Adipocyte (in vitro differentiated cells): ENCODE measurements at regions not wholly inside any gene's neighbourhood (a gene's known extent, or its start where the extent isn't known, plus 50 kb on each side); places are given as distances from the start of the nearest gene placed in this dataset.
"Not testable (repeated sequence)": the region's sequence is repeated elsewhere in the genome, so short reads cannot be mapped to it uniquely, and the experiment has no call there.

Experiments used
- DNase-seq: peaks from one replicate; pipeline ENCODE4 v3.0.0-alpha.2; 2015; ENCODE audit warnings: low read depth
- H3K27me3 ChIP-seq: replicated peaks from 2 replicates; pipeline ENCODE4 v1.7.0; 2013; ENCODE audit warnings: mild to moderate bottlenecking, low read length, moderate library complexity; ENCODE audit not compliant: control insufficient read depth, insufficient read depth
- H3K36me3 ChIP-seq: 2 replicates; pipeline ENCODE4 v1.7.0; 2013; ENCODE audit warnings: low read length, mild to moderate bottlenecking, moderate library complexity; ENCODE audit not compliant: control insufficient read depth, insufficient read depth, severe bottlenecking
- H3K4me1 ChIP-seq: 2 replicates; pipeline ENCODE4 v1.7.0; 2013; ENCODE audit warnings: mild to moderate bottlenecking, low read length, moderate library complexity; ENCODE audit not compliant: control insufficient read depth, insufficient read depth
- H3K4me3 ChIP-seq: 2 replicates; pipeline ENCODE4 v1.7.0; 2013; ENCODE audit warnings: mild to moderate bottlenecking, low read length, moderate library complexity
- H3K9ac ChIP-seq: 2 replicates; pipeline ENCODE4 v1.7.0; 2013; ENCODE audit warnings: mild to moderate bottlenecking, low read length, moderate library complexity
- H3K9me3 ChIP-seq: 2 replicates; pipeline ENCODE4 v1.7.0; 2013; ENCODE audit warnings: mild to moderate bottlenecking, low read length, moderate library complexity; ENCODE audit not compliant: control insufficient read depth

GRCh38 chr15:56568466-56569167, 103.7 kb upstream of the MNS1 start:
- no peaks in the 10 kb centered on the region for H3K4me1 ChIP-seq

GRCh38 chr15:56557415-56557814, 92.5 kb upstream of the MNS1 start:
- Histone ChIP-seq H3K9me3 (peaks cover 13% of the 10 kb centered on the region), H3K36me3 (no peaks in the 10 kb centered on the region), H3K4me3 (no peak overlapping the region), H3K27me3 (no peaks in the 10 kb centered on the region), H3K9ac (no peak overlapping the region), H3K4me1 (no peaks in the 10 kb centered on the region)
- DNase-seq = no peak

More at GRCh38 chr15:56568466-56569167, 103.7 kb upstream of the MNS1 start:
- H3K9me3 ChIP-seq = no peaks in the 10 kb centered on the region
- DNase-seq = no peak
- no peak overlapping the region for H3K4me3 ChIP-seq
- no peaks in the 10 kb centered on the region for H3K36me3 ChIP-seq
- no peak overlapping the region for H3K9ac ChIP-seq
- no peaks in the 10 kb centered on the region for H3K27me3 ChIP-seq

- Histone ChIP-seq H3K4me1 (no peaks in the 10 kb centered on the region), H3K27me3 (no peaks in the 10 kb centered on the region), H3K9me3 (peaks cover 13% of the 10 kb centered on the region), H3K9ac (no peak overlapping the region), H3K36me3 (no peaks in the 10 kb centered on the region), H3K4me3 (no peak overlapping the region)
- no peak for DNase-seq
These were observed 88.5 kb upstream of the MNS1 start for GRCh38 chr15:56553486-56553885.

- no peak overlapping the region for H3K9ac ChIP-seq
- peaks cover 11% of the 10 kb centered on the region for H3K9me3 ChIP-seq
- no peaks in the 10 kb centered on the region for H3K36me3 ChIP-seq
- DNase-seq = peak; percentile 4
- no peaks in the 10 kb centered on the region for H3K27me3 ChIP-seq
- H3K4me1 ChIP-seq = no peaks in the 10 kb centered on the region
- H3K4me3 ChIP-seq = no peak overlapping the region
These were observed 87.7 kb upstream of the MNS1 start for GRCh38 chr15:56552659-56553058.

GRCh38 chr15:56540570-56540969, 75.6 kb upstream of the MNS1 start:
- DNase-seq, H3K9ac ChIP-seq, H3K4me3 ChIP-seq, H3K4me1 ChIP-seq, H3K36me3 ChIP-seq, H3K27me3 ChIP-seq: not testable (repeated sequence)
- H3K9me3 ChIP-seq = peaks cover 18% of the 10 kb centered on the region

GRCh38 chr15:56540157-56540556, 75.2 kb upstream of the MNS1 start:
- H3K4me1 ChIP-seq, H3K27me3 ChIP-seq, DNase-seq, H3K9ac ChIP-seq, H3K36me3 ChIP-seq, H3K4me3 ChIP-seq: not testable (repeated sequence)
- H3K9me3 ChIP-seq = peaks cover 16% of the 10 kb centered on the region

GRCh38 chr15:56538901-56539545, 74.1 kb upstream of the MNS1 start:
- H3K9ac ChIP-seq = no peak overlapping the region
- no peak overlapping the region for H3K4me3 ChIP-seq
- no peaks in the 10 kb centered on the region for H3K27me3 ChIP-seq
- H3K4me1 ChIP-seq = no peaks in the 10 kb centered on the region
- DNase-seq = no peak
- peaks cover 5% of the 10 kb centered on the region for H3K9me3 ChIP-seq
- no peaks in the 10 kb centered on the region for H3K36me3 ChIP-seq

- H3K9me3 ChIP-seq = no peaks in the 10 kb centered on the region
- no peak overlapping the region for H3K9ac ChIP-seq
- no peaks in the 10 kb centered on the region for H3K36me3 ChIP-seq
- no peaks in the 10 kb centered on the region for H3K27me3 ChIP-seq
- H3K4me3 ChIP-seq = no peak overlapping the region
- no peaks in the 10 kb centered on the region for H3K4me1 ChIP-seq
- DNase-seq = no peak
These were observed 72.9 kb upstream of the MNS1 start for GRCh38 chr15:56537881-56538280.

- Histone ChIP-seq H3K4me1 (no peaks in the 10 kb centered on the region), H3K4me3 (no peak overlapping the region), H3K36me3 (no peaks in the 10 kb centered on the region), H3K9ac (no peak overlapping the region), H3K27me3 (no peaks in the 10 kb centered on the region), H3K9me3 (no peaks in the 10 kb centered on the region)
- DNase-seq = no peak
These were observed 69.8 kb upstream of the MNS1 start for GRCh38 chr15:56534728-56535127.

GRCh38 chr15:56533731-56534403, 68.9 kb upstream of the MNS1 start:
- DNase-seq = no peak
- H3K4me1 ChIP-seq = no peaks in the 10 kb centered on the region
- H3K27me3 ChIP-seq = peaks cover 2% of the 10 kb centered on the region
- H3K4me3 ChIP-seq = no peak overlapping the region
- no peaks in the 10 kb centered on the region for H3K36me3 ChIP-seq
- H3K9ac ChIP-seq = no peak overlapping the region
- no peaks in the 10 kb centered on the region for H3K9me3 ChIP-seq

GRCh38 chr15:56532721-56533460, 68.0 kb upstream of the MNS1 start:
- Histone ChIP-seq H3K9ac (no peak overlapping the region), H3K36me3 (no peaks in the 10 kb centered on the region), H3K4me3 (no peak overlapping the region), H3K9me3 (no peaks in the 10 kb centered on the region), H3K4me1 (no peaks in the 10 kb centered on the region), H3K27me3 (peaks cover 4% of the 10 kb centered on the region)
- peak; percentile 6 for DNase-seq
